Stomach smooth muscle (tissue), 2 donors: ENCODE measurements at regions not wholly inside any gene's neighbourhood (a gene's known extent, or its start where the extent isn't known, plus 50 kb on each side); places are given as distances from the start of the nearest gene placed in this dataset.

ENCODE experiments used
- H3K27ac ChIP-seq: one replicate; pipeline ENCODE4 v1.7.0; 2013; ENCODE audit warnings: mild to moderate bottlenecking, low read length, inconsistent platforms
- H3K27me3 ChIP-seq, 2 donors: one replicate each; pipeline ENCODE4 v1.7.0; 2013; ENCODE audit warnings: low read length in 2 of 2; ENCODE audit not compliant: insufficient read depth in 2 of 2, control insufficient read depth in 1 of 2
- H3K36me3 ChIP-seq, 2 donors: one replicate each; pipeline ENCODE4 v1.7.0; 2013; ENCODE audit warnings: low read length in 2 of 2; ENCODE audit not compliant: control insufficient read depth in 2 of 2, insufficient read depth in 2 of 2
- H3K4me1 ChIP-seq: one replicate; pipeline ENCODE4 v1.7.0; 2013; ENCODE audit warnings: low read length; ENCODE audit not compliant: control insufficient read depth, insufficient read depth
- H3K4me3 ChIP-seq, 2 donors: one replicate each; pipeline ENCODE4 v1.7.0; 2013; ENCODE audit warnings: low read length in 2 of 2
- H3K9ac ChIP-seq, 2 donors: one replicate each; pipeline ENCODE4 v1.7.0; 2013; ENCODE audit warnings: low read length in 2 of 2, mild to moderate bottlenecking in 1 of 2
- H3K9me3 ChIP-seq, 2 donors: one replicate each; pipeline ENCODE4 v1.7.0; 2013; ENCODE audit warnings: low read length in 2 of 2; ENCODE audit not compliant: control insufficient read depth in 2 of 2
- donor health status: healthy.
- donor health status: Pancreatic carcinoma.

GRCh38 chr7:414681-415560 is 104.7 kb downstream of the PDGFA start:
- no peak overlapping the region for H3K4me3 ChIP-seq
- H3K9me3 ChIP-seq, result peaks cover 3 to 16% of the 10 kb centered on the region in 2 donors
- no peaks in the 10 kb centered on the region for H3K4me1 ChIP-seq
- H3K36me3 ChIP-seq, result no peaks in the 10 kb centered on the region
- peaks cover 0 to 6% of the 10 kb centered on the region in 2 donors for H3K27me3 ChIP-seq
- no peak overlapping the region for H3K9ac ChIP-seq
- H3K27ac ChIP-seq, result no peak overlapping the region

- Histone ChIP-seq H3K4me1 (no peaks in the 10 kb centered on the region), H3K27me3 (peaks cover 0 to 2% of the 10 kb centered on the region in 2 donors), H3K9me3 (peaks cover 3 to 16% of the 10 kb centered on the region in 2 donors), H3K36me3 (no peaks in the 10 kb centered on the region), H3K9ac (no peak overlapping the region), H3K4me3 (no peak overlapping the region), H3K27ac (no peak overlapping the region)
These were observed 103.8 kb downstream of the PDGFA start for GRCh38 chr7:415646-416525.

- Histone ChIP-seq H3K4me1 (no peaks in the 10 kb centered on the region), H3K27ac (no peak overlapping the region), H3K36me3 (no peaks in the 10 kb centered on the region), H3K27me3 (peaks cover 0 to 2% of the 10 kb centered on the region in 2 donors), H3K9me3 (peaks cover 3 to 16% of the 10 kb centered on the region in 2 donors), H3K9ac (no peak overlapping the region), H3K4me3 (no peak overlapping the region)
These were observed 102.7 kb downstream of the PDGFA start for GRCh38 chr7:416761-417624.

- Histone ChIP-seq H3K9ac (no peak overlapping the region), H3K9me3 (peaks cover 3 to 16% of the 10 kb centered on the region in 2 donors), H3K4me3 (no peak overlapping the region), H3K36me3 (no peaks in the 10 kb centered on the region), H3K27ac (no peak overlapping the region), H3K4me1 (no peaks in the 10 kb centered on the region), H3K27me3 (peaks cover 0 to 4% of the 10 kb centered on the region in 2 donors)
These were observed 102.1 kb downstream of the PDGFA start for GRCh38 chr7:417625-417889.

DNA sequence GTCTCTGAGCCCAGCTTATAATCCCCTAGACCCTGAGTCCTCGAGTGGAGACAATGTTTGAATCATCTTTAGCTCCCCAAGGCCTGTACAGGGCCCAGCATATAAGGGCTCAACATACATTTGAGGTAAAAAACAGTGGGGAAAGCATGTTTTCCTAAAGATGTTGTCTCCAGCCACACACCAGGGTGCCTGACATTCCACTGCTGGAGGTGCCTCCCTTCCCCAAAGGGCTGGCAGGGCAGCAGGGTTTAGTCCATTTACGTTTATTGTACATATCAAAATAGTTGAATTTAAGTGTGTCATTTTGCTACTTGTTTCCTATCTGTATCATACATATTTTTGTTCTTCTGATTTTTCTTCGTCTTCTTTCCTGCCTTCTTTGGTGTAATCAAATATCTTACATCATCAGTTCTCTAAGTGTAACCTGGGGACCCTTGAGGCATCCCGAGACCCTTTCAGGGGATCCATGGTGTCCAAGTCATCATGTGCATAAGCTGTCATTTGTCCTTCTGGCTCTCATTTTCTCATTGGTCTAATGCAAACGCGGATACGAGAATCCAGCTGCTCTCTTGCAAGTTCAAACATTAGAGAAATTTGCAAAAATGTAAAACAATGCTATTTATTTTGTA is 101.6 kb downstream of the PDGFA start:
- Histone ChIP-seq H3K36me3 (no peaks in the 10 kb centered on the region), H3K4me3 (no peak overlapping the region), H3K27ac (no peak overlapping the region), H3K27me3 (peaks cover 0 to 4% of the 10 kb centered on the region in 2 donors), H3K9ac (no peak overlapping the region), H3K9me3 (peaks cover 3 to 16% of the 10 kb centered on the region in 2 donors), H3K4me1 (no peaks in the 10 kb centered on the region)

DNA sequence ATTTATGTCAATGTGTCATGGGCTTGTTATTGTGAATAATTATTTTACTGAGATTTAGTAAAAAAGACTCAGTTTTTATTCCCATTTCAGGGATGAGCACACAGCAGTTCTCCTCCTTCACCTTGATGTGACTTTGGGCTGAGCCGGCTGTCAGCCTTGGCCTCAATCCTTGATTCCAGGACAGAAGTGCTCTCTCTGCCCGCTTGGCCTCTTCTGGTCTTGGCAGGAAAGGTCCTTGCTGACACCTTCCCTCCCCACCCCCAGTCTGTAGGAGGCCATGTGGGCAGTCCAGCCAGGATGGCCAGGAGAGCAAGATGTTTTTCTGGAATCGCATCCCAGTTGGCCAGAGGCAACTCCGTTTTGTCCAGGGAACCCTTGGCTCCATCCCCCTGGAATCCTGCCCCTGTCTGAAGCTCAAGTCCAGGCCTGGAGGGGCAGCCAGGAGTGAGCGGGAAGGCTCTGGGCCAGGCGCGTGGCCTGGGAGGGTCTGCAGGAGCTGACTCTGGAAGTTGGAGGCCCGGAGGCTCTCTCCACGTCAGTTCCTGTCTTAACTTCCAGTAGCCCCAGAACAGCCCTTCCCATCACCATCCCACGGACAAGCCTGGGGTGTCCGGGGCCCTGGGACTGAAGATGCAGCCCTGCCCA is 100.9 kb downstream of the PDGFA start:
- Histone ChIP-seq H3K4me1 (no peaks in the 10 kb centered on the region), H3K27me3 (peaks cover 0 to 4% of the 10 kb centered on the region in 2 donors), H3K9me3 (peaks cover 3 to 16% of the 10 kb centered on the region in 2 donors), H3K36me3 (no peaks in the 10 kb centered on the region), H3K27ac (no peak overlapping the region), H3K4me3 (no peak overlapping the region), H3K9ac (no peak overlapping the region)

- Histone ChIP-seq H3K27me3 (peaks cover 0 to 4% of the 10 kb centered on the region in 2 donors), H3K27ac (no peak overlapping the region), H3K4me1 (peaks cover under 1% of the 10 kb centered on the region), H3K9ac (no peak overlapping the region), H3K9me3 (peaks cover 3 to 16% of the 10 kb centered on the region in 2 donors), H3K4me3 (no peak overlapping the region), H3K36me3 (no peaks in the 10 kb centered on the region)
These were observed 99.2 kb downstream of the PDGFA start for GRCh38 chr7:420142-421093.

GRCh38 chr7:421136-421991 is 98.3 kb downstream of the PDGFA start:
- peaks cover 3 to 16% of the 10 kb centered on the region in 2 donors for H3K9me3 ChIP-seq
- peaks cover 2% of the 10 kb centered on the region for H3K4me1 ChIP-seq
- H3K9ac ChIP-seq, result no peak overlapping the region
- no peak overlapping the region for H3K4me3 ChIP-seq
- H3K27ac ChIP-seq, result no peak overlapping the region
- peaks cover 0 to 2% of the 10 kb centered on the region in 2 donors for H3K27me3 ChIP-seq
- H3K36me3 ChIP-seq, result no peaks in the 10 kb centered on the region
